GM12892 (cell line): ENCODE measurements at regions not wholly inside any gene's neighbourhood (a gene's known extent, or its start where the extent isn't known, plus 50 kb on each side); places are given as distances from the start of the nearest gene placed in this dataset.

ENCODE experiments used
- POLR2A ChIP-seq: IDR thresholded peaks from 2 replicates; pipeline ENCODE4 v1.6.1; 2011; ENCODE audit warnings: low read depth, low read length, control low read depth
- POLR2AphosphoS5 ChIP-seq: IDR thresholded peaks from 2 replicates; pipeline ENCODE4 v1.6.1; 2011; ENCODE audit warnings: low read depth, low read length, control low read depth
- TAF1 ChIP-seq: IDR thresholded peaks from 2 replicates; pipeline ENCODE4 v1.6.1; 2011; ENCODE audit warnings: low read depth, mild to moderate bottlenecking, control low read depth, low read length, borderline replicate concordance

GRCh38 chr4:164410401-164410800, 343.5 kb upstream of the SMIM31 start:
- TF ChIP-seq POLR2A (no peak), TAF1 (no peak), POLR2AphosphoS5 (no peak)
